Right lobe of liver (tissue), 4 donors: ENCODE measurements at regions not wholly inside any gene's neighbourhood (a gene's known extent, or its start where the extent isn't known, plus 50 kb on each side); places are given as distances from the start of the nearest gene placed in this dataset.

Source experiments
- CTCF ChIP-seq, 4 donors: fragments of 200-600 bp in 3 of 4; fragments of 450-650 bp in 1 of 4; IDR thresholded peaks; one replicate each; pipeline versions ENCODE4 v1.5.1 to v1.8.0; 2016 to 2022; ENCODE audit warnings: antibody characterized with exemption in 4 of 4, mild to moderate bottlenecking in 2 of 4
- POLR2A ChIP-seq: fragments of 450-650 bp; IDR thresholded peaks from one replicate; pipeline ENCODE4 v1.6.1; 2017; ENCODE audit warnings: antibody characterized with exemption, mild to moderate bottlenecking
- donor health status: DM: no; HTN: no; CAD: no.
- donor health status: DM: no; HTN: no; CAD: no.
- donor health status: DM: no; HTN: yes; CAD: no.

GRCh38 chr11:101803651-101804050 is 111.2 kb upstream of the CEP126 start:
- TF ChIP-seq POLR2A: no peak
- TF ChIP-seq CTCF (IDR thresholded peaks at IDR 0.05): no peak
